DND-41 (cell line): ENCODE measurements at regions not wholly inside any gene's neighbourhood (a gene's known extent, or its start where the extent isn't known, plus 50 kb on each side); places are given as distances from the start of the nearest gene placed in this dataset.

Experiments
- CTCF ChIP-seq: IDR thresholded peaks from 2 replicates; pipeline ENCODE4 v1.5.1; 2012; ENCODE audit warnings: borderline replicate concordance, low read length, moderate library complexity, mild to moderate bottlenecking; ENCODE audit not compliant: poor library complexity, severe bottlenecking; ENCODE audit errors: extremely low read depth
- EZH2 ChIP-seq: IDR thresholded peaks from 3 replicates; pipeline ENCODE4 v1.6.1; 2012; ENCODE audit warnings: borderline replicate concordance, low read depth, mild to moderate bottlenecking, moderate library complexity, low read length, inconsistent platforms; ENCODE audit not compliant: severe bottlenecking

- TF ChIP-seq EZH2: no peak
- TF ChIP-seq CTCF: no peak
Measured at GRCh38 chr6:97917369-97917768, 634.4 kb upstream of the MMS22L start.
